RWPE2 (cell line): ENCODE measurements at regions not wholly inside any gene's neighbourhood (a gene's known extent, or its start where the extent isn't known, plus 50 kb on each side); places are given as distances from the start of the nearest gene placed in this dataset.

ENCODE experiments used
- ATAC-seq: fragments of 200-7000 bp; cut with Tn5 transposase; 3 replicates; pipeline ENCODE4 v1.9.1; 2021; ENCODE audit warnings: low read depth
- DNase-seq: peaks from one replicate; pipeline ENCODE4 v3.0.0-alpha.2; 2020; ENCODE audit warnings: low spot score
- H3K27ac ChIP-seq: fragments of 450-650 bp; 2 replicates; pipeline ENCODE4 v1.5.1; 2017; ENCODE audit warnings: mild to moderate bottlenecking; ENCODE audit not compliant: poor library complexity, severe bottlenecking
- H3K27me3 ChIP-seq: fragments of 250-450 bp; sonication (Bioruptor Pico); 2 replicates; pipeline ENCODE4 v1.5.1; 2021; ENCODE audit warnings: mild to moderate bottlenecking, moderate library complexity; ENCODE audit not compliant: insufficient read depth, poor library complexity, severe bottlenecking
- H3K36me3 ChIP-seq: fragments of 250-450 bp; sonication (Bioruptor Pico); 2 replicates; pipeline ENCODE4 v1.5.1; 2020; ENCODE audit warnings: low read depth, mild to moderate bottlenecking, moderate library complexity
- H3K4me1 ChIP-seq: fragments of 250-450 bp; sonication (Bioruptor Pico); 2 replicates; pipeline ENCODE4 v1.5.1; 2021; ENCODE audit warnings: mild to moderate bottlenecking, moderate library complexity; ENCODE audit not compliant: insufficient read depth, poor library complexity, severe bottlenecking
- H3K4me3 ChIP-seq: fragments of 250-450 bp; sonication (Bioruptor Pico); 2 replicates; pipeline ENCODE4 v1.5.1; 2021; ENCODE audit warnings: mild to moderate bottlenecking, moderate library complexity; ENCODE audit not compliant: severe bottlenecking
- H3K9me3 ChIP-seq: fragments of 250-450 bp; sonication (Bioruptor Pico); 2 replicates; pipeline ENCODE4 v1.5.1; 2021; ENCODE audit warnings: mild to moderate bottlenecking, moderate library complexity; ENCODE audit not compliant: severe bottlenecking
- TF ChIP-seq, protein P1 (sequence below): fragments of 450-650 bp; IDR thresholded peaks from one replicate; pipeline ENCODE4 v1.5.1; 2017; ENCODE audit warnings: mild to moderate bottlenecking, moderate library complexity; ENCODE audit not compliant: poor library complexity, severe bottlenecking

DNA sequence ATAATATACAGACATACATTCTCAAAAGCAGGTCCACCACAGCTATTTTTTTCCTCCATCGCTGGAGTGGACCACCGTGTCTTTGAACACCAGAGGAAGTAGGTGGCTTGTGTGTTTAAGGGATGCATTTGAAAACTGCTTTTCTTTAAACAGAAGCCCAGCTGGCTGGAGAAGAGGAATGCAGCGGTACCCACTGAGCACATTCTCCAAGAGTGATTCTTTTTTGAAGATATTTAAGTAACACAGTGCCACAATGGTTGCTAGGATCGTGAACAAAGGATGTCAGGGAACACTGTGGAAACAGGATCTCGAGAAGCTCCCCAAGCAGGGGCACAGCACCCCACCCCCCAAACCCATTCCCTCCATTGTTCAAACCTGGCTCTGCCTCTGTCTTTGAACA, 286.6 kb upstream of the PWP1 start:
- DNase-seq: no peak
- H3K27me3 ChIP-seq: no peaks in the 10 kb centered on the region
- peaks cover 26% of the 10 kb centered on the region for H3K4me1 ChIP-seq
- no peak for ATAC-seq
- no peaks in the 10 kb centered on the region for H3K9me3 ChIP-seq
- H3K36me3 ChIP-seq: no peaks in the 10 kb centered on the region
- TF ChIP-seq, protein P1, sequence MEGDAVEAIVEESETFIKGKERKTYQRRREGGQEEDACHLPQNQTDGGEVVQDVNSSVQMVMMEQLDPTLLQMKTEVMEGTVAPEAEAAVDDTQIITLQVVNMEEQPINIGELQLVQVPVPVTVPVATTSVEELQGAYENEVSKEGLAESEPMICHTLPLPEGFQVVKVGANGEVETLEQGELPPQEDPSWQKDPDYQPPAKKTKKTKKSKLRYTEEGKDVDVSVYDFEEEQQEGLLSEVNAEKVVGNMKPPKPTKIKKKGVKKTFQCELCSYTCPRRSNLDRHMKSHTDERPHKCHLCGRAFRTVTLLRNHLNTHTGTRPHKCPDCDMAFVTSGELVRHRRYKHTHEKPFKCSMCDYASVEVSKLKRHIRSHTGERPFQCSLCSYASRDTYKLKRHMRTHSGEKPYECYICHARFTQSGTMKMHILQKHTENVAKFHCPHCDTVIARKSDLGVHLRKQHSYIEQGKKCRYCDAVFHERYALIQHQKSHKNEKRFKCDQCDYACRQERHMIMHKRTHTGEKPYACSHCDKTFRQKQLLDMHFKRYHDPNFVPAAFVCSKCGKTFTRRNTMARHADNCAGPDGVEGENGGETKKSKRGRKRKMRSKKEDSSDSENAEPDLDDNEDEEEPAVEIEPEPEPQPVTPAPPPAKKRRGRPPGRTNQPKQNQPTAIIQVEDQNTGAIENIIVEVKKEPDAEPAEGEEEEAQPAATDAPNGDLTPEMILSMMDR: no peak
- H3K27ac ChIP-seq: no peak overlapping the region
- no peak overlapping the region for H3K4me3 ChIP-seq

DNA sequence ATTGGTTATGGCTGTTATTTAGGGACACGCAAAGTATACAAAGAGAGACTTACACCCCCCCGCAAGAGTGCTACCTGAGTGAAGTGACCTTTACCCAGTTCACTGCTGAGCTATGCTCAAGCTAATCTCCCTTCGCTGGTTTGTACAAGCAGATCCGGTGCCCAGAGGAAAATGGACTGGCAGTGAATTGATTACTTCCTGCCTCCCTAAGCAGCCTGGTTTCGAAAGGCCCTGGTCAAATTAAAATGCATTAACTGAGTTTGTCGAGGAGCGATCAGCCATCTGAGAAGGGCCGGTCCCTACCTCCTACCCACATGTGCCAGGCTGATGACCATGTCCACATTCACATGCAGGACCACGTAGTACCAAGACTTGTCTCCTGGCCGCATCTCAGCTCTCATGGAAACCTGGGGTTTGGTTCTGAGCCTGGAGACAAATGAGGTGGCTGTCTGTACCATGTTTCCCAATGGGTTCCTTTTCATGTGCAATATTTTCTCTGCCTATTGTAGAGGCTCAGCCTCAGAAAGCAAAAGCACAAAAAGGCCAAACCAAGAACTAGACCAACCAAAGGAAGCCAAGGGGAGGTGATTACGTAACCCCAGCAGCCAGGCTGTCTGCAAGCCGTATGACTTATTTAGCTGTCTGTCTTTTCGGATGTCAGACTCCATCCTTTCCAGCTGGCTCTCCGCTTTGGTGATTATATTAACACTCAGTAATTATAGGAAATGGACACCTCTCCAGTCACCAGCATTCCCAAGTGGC, 284.7 kb upstream of the PWP1 start:
- Histone ChIP-seq H3K9me3 (no peaks in the 10 kb centered on the region), H3K4me3 (no peak overlapping the region), H3K4me1 (peaks cover 26% of the 10 kb centered on the region), H3K36me3 (no peaks in the 10 kb centered on the region), H3K27me3 (no peaks in the 10 kb centered on the region), H3K27ac (no peak overlapping the region)
- TF ChIP-seq, protein P1: no peak
- ATAC-seq (no peak), DNase-seq (no peak)

DNA sequence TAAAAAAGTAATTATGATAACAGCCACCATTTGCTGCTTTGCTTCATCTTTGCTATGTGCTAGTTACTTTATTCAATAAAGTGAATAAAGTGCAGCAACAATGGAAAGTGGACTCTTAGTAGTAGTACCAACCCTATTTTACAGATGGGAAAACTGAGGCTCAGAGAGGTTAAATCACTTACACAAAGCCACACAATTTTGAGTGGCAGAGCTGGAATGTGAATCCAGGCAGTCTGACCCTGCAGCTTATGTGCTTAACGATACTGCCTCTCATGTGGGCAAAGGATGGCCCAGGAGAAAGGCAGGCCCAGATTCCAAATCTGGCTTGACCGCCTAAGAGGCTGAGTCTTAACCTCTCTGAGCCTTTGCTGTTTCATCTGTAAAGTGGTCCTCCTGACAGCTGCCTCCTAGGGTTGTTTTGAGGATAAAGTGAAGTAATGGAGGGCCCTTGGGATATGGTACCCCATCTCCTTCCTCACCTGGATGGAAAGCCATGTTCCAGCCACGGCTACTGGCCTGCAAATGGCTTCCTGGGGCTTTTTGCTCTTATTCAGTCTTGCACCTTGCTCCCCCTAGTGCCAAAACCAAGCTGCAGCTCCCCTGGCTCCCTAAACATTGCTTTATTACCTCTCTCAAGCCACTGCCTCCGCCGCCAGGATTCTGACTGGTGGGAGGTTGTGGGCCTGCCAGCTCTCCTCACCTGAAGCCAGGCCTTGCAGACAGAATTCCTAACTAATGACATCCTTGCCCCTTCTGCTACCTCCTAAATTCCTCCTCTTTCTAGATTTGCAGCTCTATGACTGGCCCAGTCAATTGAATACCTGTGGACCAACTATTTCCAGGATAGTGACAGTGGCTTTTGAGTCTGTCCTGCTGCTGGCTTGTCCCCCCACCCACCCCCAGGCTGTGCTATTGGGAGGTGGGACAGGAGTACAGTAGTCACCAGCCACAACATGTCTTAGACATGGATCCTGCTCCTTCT, 283.3 kb upstream of the PWP1 start:
- no peak overlapping the region for H3K27ac ChIP-seq
- DNase-seq: no peak
- TF ChIP-seq, protein P1: peak; percentile 90
- peak; percentile 81 for ATAC-seq
- no peaks in the 10 kb centered on the region for H3K36me3 ChIP-seq
- no peaks in the 10 kb centered on the region for H3K9me3 ChIP-seq
- H3K4me3 ChIP-seq: no peak overlapping the region
- no peaks in the 10 kb centered on the region for H3K27me3 ChIP-seq
- H3K4me1 ChIP-seq: peaks cover 14% of the 10 kb centered on the region

DNA sequence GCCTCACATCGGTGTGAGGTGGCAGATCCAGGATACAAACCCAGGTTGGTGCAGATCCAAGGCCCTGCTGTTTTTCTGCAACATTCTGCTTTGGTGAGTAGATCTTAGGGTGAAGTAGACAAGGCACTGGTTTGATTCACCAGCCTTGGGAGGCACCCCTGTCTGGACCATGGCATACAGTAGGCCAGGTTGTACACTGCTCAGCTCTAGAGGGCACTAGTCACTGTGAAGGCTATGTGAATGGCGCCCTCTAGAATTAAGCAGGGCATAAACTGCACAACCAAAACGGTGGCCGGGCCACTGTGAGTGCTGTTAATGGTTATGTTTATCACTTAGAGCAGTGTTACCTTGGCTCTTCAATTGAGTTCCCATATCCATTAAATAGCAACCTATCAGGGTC, 280.6 kb upstream of the PWP1 start:
- Histone ChIP-seq H3K36me3 (no peaks in the 10 kb centered on the region), H3K27ac (no peak overlapping the region), H3K27me3 (no peaks in the 10 kb centered on the region), H3K9me3 (no peaks in the 10 kb centered on the region), H3K4me3 (no peak overlapping the region), H3K4me1 (peaks cover 9% of the 10 kb centered on the region)
- ATAC-seq (peak; percentile 83), DNase-seq (no peak)
- TF ChIP-seq, protein P1: peak; percentile 64
